ENCODE measurements at regions not wholly inside any gene's neighbourhood (a gene's known extent, or its start where the extent isn't known, plus 50 kb on each side); places are given as distances from the start of the nearest gene placed in this dataset.

DNA sequence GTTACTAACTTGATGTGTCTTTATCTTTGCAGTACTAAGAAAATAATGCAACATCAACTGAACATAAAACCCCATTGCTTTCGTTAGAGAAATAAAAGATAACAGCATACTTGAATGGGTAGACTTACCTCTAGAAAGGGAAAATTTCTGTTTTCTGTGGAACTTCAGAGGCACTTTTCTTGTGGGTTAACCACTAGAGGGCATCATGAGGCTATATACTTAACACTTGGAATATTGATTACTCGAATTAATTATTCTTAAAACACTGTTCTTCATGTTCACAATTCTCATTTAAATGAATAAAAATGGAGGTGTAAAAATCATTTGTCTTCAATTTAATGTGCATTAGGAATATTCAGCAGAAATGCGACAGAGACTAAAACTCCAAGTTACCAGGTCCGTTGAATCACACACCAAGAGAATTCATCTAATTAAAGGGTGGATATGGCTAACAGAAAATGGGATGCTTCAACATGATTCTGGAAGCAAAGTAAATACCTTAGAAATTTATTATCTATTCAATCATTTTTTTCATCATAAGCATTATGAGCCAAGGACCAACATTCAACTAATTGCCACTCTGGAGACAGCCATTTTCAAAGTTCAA lies 330.8 kb upstream of the PREP start:
- TF ChIP-seq, protein P1, sequence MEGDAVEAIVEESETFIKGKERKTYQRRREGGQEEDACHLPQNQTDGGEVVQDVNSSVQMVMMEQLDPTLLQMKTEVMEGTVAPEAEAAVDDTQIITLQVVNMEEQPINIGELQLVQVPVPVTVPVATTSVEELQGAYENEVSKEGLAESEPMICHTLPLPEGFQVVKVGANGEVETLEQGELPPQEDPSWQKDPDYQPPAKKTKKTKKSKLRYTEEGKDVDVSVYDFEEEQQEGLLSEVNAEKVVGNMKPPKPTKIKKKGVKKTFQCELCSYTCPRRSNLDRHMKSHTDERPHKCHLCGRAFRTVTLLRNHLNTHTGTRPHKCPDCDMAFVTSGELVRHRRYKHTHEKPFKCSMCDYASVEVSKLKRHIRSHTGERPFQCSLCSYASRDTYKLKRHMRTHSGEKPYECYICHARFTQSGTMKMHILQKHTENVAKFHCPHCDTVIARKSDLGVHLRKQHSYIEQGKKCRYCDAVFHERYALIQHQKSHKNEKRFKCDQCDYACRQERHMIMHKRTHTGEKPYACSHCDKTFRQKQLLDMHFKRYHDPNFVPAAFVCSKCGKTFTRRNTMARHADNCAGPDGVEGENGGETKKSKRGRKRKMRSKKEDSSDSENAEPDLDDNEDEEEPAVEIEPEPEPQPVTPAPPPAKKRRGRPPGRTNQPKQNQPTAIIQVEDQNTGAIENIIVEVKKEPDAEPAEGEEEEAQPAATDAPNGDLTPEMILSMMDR (IDR thresholded peaks at IDR 0.05), result peak; percentile 63
- Histone ChIP-seq H3K36me3 (ENCODE audit: insufficient read depth in 1 of 2, low read depth in 1 of 2) (no peaks in the 10 kb centered on the region), H3K27ac (no peak overlapping the region), H3K9me3 (no peaks in the 10 kb centered on the region), H3K27me3 (ENCODE audit: insufficient read depth in 3 of 3, low read length in 2 of 3) (no peaks in the 10 kb centered on the region), H3K4me1 (no peaks in the 10 kb centered on the region), H3K4me3 (no peak overlapping the region)
- 58 to 62% (median 59%) methylated on average over 4 of the region's 4 CpGs for WGBS, 3 donors
- no peak for ATAC-seq
- intact Hi-C loops (cut with DNase I), result loop anchor here in 1 of 2 donors (2.0 to 10.0 kb wide), 4 partner anchors 259 to 569 kb away; partner anchors contain the start of gene PRDM1
- DNase-seq, result no peak

GRCh38 chr6:105728995-105729394 lies 326.1 kb upstream of the PREP start:
- H3K4me3 ChIP-seq, result no peak overlapping the region
- H3K4me1 ChIP-seq, result no peaks in the 10 kb centered on the region
- H3K27ac ChIP-seq, result no peak overlapping the region
- WGBS, 3 donors, result 84 to 100% (median 86%) methylated on average over 1 of the region's 1 CpG
- peaks cover 4% of the 10 kb centered on the region for H3K9me3 ChIP-seq
- H3K36me3 ChIP-seq (ENCODE audit: insufficient read depth in 1 of 2, low read depth in 1 of 2), result no peaks in the 10 kb centered on the region
- TF ChIP-seq, protein P1 (IDR thresholded peaks at IDR 0.05), result no peak
- DNase-seq, result no peak
- no peak for ATAC-seq
- intact Hi-C loops (cut with DNase I), result no loop called here
- no peaks in the 10 kb centered on the region for H3K27me3 ChIP-seq (ENCODE audit: insufficient read depth in 3 of 3, low read length in 2 of 3)

DNA sequence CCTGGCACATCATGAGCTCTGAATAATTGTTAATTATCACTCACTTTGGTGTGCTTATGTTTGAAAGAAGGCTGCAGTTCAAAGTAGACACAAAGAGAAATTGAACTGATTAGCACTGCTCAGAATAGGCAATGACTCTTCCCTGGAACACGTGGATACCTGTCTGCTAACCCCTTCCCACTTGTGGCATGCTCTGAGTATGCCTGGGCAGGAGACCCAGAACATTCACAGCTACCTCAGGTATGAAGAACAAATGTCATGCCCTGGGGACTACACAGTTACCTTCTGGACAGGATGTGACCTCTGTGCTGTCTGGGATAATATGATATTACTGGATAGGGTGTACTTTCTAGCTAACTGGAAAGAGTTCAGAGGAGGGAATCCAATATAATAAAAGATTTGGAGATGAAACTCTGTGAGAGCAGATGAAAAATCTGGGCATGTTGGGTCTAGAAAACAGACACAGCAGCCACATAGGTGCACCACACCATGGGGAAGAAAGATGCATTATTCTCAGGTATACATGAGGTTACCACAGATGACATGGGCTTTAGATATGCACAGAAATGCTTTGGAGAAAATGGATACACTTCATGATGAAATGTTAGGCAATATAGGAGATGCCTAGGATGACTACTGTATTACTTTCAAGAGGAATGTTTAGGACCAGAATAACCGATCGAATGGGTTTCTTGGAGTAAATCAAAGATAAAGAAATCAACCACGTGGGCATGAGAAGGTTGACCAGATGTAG lies 324.2 kb upstream of the PREP start:
- H3K4me1 ChIP-seq, result no peaks in the 10 kb centered on the region
- ATAC-seq (no peak), DNase-seq (no peak)
- no peak overlapping the region for H3K27ac ChIP-seq
- H3K9me3 ChIP-seq, result peaks cover 4% of the 10 kb centered on the region
- no peaks in the 10 kb centered on the region for H3K27me3 ChIP-seq (ENCODE audit: insufficient read depth in 3 of 3, low read length in 2 of 3)
- no peaks in the 10 kb centered on the region for H3K36me3 ChIP-seq (ENCODE audit: insufficient read depth in 1 of 2, low read depth in 1 of 2)
- intact Hi-C loops (cut with DNase I), result no loop called here
- no peak overlapping the region for H3K4me3 ChIP-seq
- WGBS, 3 donors, result 40 to 63% (median 57%) methylated on average over 4 of the region's 4 CpGs
- TF ChIP-seq, protein P1 (IDR thresholded peaks at IDR 0.05), result no peak

GRCh38 chr6:105714846-105715245 lies 312.0 kb upstream of the PREP start:
- Histone ChIP-seq H3K27me3 (ENCODE audit: insufficient read depth in 3 of 3, low read length in 2 of 3) (no peaks in the 10 kb centered on the region), H3K36me3 (ENCODE audit: insufficient read depth in 1 of 2, low read depth in 1 of 2) (no peaks in the 10 kb centered on the region), H3K4me1 (no peaks in the 10 kb centered on the region), H3K4me3 (no peak overlapping the region), H3K9me3 (peaks cover 10% of the 10 kb centered on the region), H3K27ac (no peak overlapping the region)
- intact Hi-C loops (cut with DNase I), result no loop called here
- TF ChIP-seq, protein P1 (IDR thresholded peaks at IDR 0.05), result no peak
- no peak for ATAC-seq
- DNase-seq, result no peak

All from psoas muscle (tissue), 7 donors.